ENCODE measurements at regions not wholly inside any gene's neighbourhood (a gene's known extent, or its start where the extent isn't known, plus 50 kb on each side); places are given as distances from the start of the nearest gene placed in this dataset.

- intact Hi-C loops (cut with micrococcal nuclease): no loop called here
Measured at GRCh38 chr2:120852200-120852815, 116.6 kb downstream of the GLI2 start.

DNA sequence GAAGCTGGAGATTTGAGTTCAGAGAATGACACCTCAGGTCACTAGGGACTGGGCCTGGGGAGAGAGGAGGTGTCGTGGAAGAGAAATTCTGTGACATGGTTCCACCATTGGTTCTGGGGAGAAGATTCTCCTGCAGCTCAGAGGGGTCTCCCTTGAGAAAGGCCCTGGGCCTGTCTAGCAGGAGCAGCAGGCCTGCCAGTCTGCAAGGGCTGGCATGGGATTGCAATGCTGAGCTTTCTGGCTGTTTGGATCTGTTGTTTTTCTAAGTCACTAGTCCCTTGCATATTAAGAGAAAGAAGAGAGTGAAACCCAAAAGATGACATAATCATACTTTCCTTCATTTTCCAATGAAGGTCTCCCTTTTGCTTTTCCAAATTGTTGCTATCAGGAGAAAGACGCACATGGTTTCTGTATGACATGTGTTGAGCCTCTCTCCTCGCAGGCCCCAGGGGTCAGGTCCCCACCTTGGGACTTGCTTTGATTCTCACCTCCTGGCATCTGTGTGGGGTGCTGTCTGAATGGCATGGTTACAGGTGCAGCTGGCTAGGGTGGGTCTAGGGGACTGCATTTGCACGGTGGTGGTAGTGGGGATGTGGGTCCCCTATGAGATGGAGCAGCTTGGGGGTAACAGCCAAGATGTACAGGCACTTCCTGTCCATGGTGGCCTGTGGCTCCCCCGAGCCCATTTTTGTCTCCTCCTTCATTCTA lies 117.8 kb downstream of the GLI2 start:
- intact Hi-C loops (cut with micrococcal nuclease): no loop called here

GRCh38 chr2:120854014-120854620 lies 118.4 kb downstream of the GLI2 start:
- intact Hi-C loops (cut with micrococcal nuclease): no loop called here

- intact Hi-C loops (cut with micrococcal nuclease): no loop called here
Measured at GRCh38 chr2:120854766-120855530, 119.3 kb downstream of the GLI2 start.

DNA sequence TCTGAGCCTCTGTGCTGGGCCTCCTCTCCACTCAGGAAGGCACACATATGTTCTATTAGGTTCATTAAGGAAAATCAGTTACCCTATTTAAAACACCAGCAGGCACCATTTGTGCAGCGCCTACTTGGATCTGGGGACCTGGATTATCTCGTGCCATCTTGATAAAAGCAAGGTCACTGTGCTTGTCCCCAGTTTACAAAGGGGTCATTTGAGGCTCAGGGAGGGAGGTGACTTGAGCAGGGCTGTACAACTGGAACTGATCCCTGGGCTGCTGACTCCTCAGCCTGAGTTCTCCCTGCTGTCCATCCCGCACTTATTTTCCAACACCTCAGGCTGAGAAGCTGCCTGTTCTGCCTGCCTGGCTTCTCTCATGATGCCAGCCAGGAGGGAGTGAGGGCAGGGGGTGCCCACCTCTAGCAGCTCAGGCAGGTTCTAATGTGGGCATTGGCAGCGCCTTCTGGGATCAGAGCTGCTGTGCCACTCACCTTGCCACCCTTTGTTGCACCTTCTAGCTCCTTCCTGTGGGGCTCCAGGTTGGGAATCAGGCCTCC lies 120.3 kb downstream of the GLI2 start:
- intact Hi-C loops (cut with micrococcal nuclease): no loop called here

- intact Hi-C loops (cut with micrococcal nuclease): no loop called here
Measured at GRCh38 chr2:120856421-120856862, 120.8 kb downstream of the GLI2 start.

DNA sequence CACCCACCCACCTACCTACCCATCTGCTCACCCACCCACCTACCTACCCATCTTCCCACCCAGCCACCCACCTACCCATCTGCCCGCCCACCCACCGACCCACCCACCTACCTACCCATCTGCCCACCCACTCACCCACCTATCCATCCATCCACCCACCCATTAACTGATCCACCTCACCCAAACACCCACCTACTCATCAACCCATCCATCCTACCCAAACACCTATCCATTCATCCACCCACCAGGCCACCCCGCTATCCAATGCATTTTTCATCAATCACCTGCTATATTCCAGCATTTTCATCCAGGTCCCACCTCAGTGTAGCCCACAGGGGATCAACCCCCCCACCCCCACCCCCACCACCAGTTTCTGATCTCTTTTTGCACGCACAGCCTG lies 121.8 kb downstream of the GLI2 start:
- intact Hi-C loops (cut with micrococcal nuclease): no loop called here

DNA sequence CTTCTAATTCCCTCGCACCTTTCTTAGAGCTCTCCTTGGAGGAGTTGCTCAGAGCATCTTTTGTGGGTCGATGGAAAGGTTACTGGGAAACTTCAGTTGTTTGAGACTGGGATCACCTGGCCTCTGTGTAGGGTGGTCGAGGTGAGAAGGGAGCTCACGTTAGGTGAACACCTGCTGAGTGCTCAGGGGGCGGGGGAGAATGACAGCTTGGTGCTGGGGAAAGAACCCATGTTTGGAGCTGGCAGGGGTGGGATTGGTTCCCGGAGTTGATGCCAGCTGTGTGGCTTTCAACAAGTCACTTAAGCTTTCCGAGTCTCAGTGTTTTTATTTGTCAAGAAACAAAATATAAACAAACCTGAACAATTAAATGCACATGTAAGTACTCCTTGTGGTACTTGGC lies 122.3 kb downstream of the GLI2 start:
- intact Hi-C loops (cut with micrococcal nuclease): no loop called here

GRCh38 chr2:120858361-120859106 lies 122.9 kb downstream of the GLI2 start:
- intact Hi-C loops (cut with micrococcal nuclease): no loop called here

DNA sequence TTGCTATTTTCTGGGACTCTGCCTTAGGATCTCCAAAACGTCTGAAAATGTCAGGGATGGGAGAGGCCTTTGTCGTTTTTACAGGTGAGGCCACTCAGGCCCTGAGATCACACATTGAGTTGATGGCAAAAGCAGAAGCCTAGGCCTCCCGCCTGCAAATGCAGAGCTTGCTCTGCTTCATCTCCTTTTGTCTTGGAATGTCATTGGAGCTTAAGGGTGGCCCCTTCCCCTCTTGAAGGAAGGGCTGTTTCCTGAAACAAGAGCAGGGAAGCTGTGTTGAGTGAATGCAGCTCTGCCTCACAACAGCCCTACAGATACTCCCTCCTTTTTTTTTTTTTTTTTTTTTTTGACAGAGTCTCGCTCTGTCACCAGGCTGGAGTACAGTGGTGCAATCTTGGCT lies 123.5 kb downstream of the GLI2 start:
- intact Hi-C loops (cut with micrococcal nuclease): no loop called here

- intact Hi-C loops (cut with micrococcal nuclease): no loop called here
Measured at GRCh38 chr2:120859814-120860578, 124.3 kb downstream of the GLI2 start.

DNA sequence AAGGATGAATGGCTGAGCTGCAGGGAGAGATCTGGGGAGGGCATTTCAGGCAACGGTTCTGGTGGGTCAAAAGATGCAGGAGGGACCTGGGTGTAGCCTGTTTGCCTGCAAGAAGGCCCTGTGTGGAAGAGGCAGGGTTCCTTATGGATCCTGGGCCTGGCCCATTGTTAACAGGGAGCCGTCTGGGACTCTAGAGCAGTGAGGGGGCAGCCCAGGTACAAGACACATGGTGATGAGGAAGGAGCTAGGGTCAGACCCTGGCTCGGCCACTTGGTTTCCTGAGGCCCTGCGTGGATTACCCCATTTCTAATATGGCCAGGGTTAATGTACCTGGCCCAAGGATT lies 124.9 kb downstream of the GLI2 start:
- intact Hi-C loops (cut with micrococcal nuclease): no loop called here

DNA sequence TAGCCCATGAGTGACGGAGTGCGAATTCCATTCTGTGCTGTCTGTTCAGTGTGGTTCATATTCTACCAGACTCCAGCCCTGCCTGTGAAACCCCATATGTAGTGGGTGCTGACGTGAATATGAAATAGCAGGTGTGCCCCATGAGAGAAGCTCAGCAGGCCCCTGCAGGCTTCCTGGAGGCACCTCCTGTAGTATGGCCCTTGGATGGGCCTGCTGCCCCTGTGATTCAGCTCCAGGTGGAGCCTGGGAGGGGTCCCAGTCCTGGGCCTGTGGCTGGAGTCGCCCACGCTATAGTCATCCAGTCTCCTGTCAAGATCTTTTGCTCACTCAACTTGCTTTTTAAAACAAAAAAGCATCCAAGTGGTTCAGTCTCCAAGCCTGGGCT lies 125.5 kb downstream of the GLI2 start:
- intact Hi-C loops (cut with micrococcal nuclease): no loop called here

DNA sequence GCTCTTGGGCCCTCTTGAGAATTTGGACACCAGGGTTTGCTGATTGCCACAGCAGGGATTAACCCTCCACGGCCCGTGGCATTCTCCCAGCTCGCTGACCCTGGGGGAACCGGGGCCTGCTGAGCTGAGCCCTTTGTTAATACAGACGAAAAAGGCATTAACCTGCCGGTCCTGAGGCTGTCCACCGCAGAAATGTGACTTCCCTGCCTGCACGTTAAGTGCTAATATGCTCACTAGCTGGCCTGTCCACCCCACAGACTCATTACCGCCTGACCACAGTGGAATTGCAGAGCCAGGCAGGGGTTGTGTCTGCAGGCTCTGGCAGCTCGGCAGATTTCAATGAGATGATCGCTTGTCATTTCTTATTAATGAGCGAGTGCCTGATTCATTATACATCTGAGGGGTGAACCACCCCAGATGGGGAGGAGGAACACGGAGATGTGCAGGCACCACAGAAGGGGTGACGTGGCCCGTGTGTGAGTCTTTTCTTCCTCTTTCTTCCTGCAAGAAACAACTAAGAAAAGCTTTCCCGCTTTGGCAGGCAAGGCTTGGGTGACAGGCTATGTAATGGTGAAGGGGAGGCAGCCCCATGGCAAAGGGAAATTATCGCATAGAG lies 126.0 kb downstream of the GLI2 start:
- intact Hi-C loops (cut with micrococcal nuclease): no loop called here

DNA sequence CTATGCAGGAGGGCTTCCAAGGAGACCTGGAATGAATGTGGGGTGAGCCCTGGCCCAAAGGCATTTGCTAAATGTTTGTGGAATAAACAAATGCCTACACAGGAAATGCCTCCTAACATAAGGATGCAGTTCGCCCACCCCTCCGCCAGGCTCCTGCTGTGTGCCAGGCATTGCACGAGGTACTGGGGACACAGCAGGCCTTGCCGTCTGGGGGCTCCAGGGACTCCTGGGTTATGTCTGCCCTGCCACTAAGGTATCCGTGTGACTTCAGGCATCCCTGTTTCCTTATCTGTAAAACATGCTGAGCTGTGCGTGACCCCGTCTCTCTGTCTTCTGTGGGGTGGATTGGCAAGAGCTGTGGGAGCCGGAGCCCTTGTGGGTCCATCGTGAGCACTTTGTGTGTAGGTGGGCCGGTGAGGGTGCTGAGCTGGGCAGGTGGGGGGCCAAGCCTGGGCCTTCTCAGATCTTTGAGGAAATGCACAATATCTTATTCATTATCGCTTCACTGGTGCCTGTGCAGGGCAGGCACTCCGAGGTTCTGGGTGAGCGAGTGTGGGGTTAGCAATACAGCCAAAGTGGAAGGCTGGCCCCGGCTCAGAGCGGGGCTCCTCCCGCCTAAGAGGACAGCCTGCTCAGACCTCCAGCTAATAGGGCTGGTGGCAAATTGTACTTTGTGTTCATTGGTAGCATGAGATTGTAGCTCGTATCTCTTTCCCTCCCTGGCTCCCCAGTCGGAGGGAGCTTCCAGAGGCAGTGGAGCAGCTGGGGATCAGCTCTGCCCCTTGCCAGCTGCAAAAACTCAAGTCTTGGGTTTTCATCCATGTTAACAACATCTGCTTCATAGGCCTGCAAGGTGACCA lies 126.8 kb downstream of the GLI2 start:
- intact Hi-C loops (cut with micrococcal nuclease): no loop called here

DNA sequence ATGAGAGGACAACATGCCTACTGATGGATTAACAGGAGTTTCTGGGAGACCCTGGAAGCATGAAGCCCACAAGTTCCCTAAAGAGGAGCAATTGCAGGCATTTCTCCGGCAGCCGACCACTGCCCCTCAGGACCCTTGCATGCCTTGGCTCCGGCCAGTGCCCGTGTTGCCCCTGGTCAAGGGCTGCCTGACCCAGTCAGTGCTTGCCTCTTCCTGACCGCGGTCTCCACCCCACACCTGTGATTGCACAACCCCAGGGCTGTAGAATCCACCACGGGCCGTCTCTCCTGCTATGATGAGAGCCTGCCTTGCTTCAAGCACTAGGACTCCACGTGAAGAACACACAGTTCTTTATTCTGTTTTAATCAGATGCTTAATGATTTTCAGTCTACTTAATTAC lies 127.5 kb downstream of the GLI2 start:
- intact Hi-C loops (cut with micrococcal nuclease): no loop called here

GRCh38 chr2:120863661-120864320 lies 128.1 kb downstream of the GLI2 start:
- intact Hi-C loops (cut with micrococcal nuclease): no loop called here

DNA sequence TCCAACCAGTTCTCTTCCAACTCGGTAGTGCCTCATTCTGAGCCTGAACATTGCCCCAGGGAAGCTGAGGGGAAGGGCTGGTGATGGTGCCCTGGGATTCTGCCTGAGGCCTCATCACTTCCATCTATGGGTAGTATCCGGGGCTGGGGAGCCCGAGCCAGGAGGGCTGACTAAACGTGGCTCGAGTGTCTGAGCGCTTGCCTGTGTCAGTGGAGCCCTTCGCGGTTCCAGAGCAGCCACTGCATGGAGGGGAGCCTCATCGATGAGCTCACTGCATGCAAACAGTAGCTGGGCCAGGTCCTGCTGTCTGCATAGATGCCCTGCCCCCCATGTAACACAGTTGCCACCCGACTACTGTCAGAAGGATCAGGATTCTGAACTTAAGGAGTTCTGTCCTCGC lies 129.3 kb downstream of the GLI2 start:
- intact Hi-C loops (cut with micrococcal nuclease): no loop called here

DNA sequence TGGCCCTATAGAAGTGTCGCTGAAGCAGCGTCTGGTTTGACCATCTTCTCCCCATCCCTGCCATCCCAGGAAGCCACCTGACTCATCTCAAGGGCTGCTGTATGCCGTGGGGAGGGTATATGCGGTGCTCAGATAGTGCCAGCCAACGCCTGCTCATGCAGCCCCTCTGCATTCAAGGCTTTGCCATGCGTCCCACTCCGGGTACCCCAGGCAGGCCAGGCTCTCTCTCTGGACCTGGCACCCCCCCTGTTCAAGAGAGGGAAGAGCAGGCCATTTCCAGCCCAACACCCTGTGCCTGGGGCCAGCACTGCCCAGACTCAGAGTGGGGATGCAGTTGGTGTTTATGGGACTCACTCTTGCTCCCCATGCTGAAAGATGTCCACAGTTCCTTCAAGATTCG lies 130.0 kb downstream of the GLI2 start:
- intact Hi-C loops (cut with micrococcal nuclease): no loop called here

Data from T-helper 2 cell treated with Interferon-gamma antibody and Interleukin-4, amounts not matched to agents 100 ng/mL and 5 ng/mL, for 36 hours (primary cell).